Breast epithelium (tissue), 4 donors: ENCODE measurements at regions not wholly inside any gene's neighbourhood (a gene's known extent, or its start where the extent isn't known, plus 50 kb on each side); places are given as distances from the start of the nearest gene placed in this dataset.

Experiments
- DNase-seq, 2 donors: peaks; one replicate each; pipeline ENCODE4 v3.0.0-alpha.2; 2019; ENCODE audit warnings: low spot score in 2 of 2
- H3K27ac ChIP-seq, 2 donors: fragments of 200-600 bp; sonication (generic) in 1 of 2; one replicate each; pipeline ENCODE4 v1.5.1; 2016 to 2019; ENCODE audit warnings: mild to moderate bottlenecking in 1 of 2
- H3K27me3 ChIP-seq, 2 donors: fragments of 200-600 bp; sonication (generic) in 1 of 2; one replicate each; pipeline versions ENCODE4 v1.5.1 to v1.6.0; 2017 to 2019; ENCODE audit warnings: control low read depth in 1 of 2, mild to moderate bottlenecking in 1 of 2
- H3K36me3 ChIP-seq: fragments of 200-600 bp; one replicate; pipeline ENCODE4 v1.5.1; 2019
- H3K4me1 ChIP-seq, 2 donors: fragments of 200-600 bp; sonication (generic); one replicate each; pipeline ENCODE4 v1.5.1; 2016 to 2019; ENCODE audit warnings: control low read depth in 1 of 2
- H3K4me3 ChIP-seq, 3 donors: fragments of 200-600 bp; sonication (generic); 1 replicate in 2 of 3; 2 replicates in 1 of 3; pipeline ENCODE4 v1.5.1; 2016 to 2019; ENCODE audit warnings: mild to moderate bottlenecking in 3 of 3, moderate library complexity in 2 of 3
- H3K9me3 ChIP-seq, 2 donors: fragments of 200-600 bp; sonication (generic) in 1 of 2; one replicate each; pipeline ENCODE4 v1.5.1; 2016 to 2019; ENCODE audit warnings: control low read depth in 1 of 2
- POLR2A ChIP-seq: fragments of 450-650 bp; IDR thresholded peaks from one replicate; pipeline ENCODE4 v1.6.1; 2016; ENCODE audit warnings: antibody characterized with exemption, mild to moderate bottlenecking, moderate library complexity
- POLR2AphosphoS5 ChIP-seq, 3 donors: sonication (generic); formaldehyde crosslinking; IDR thresholded peaks; one replicate each; pipeline ENCODE4 v1.6.1; 2017; ENCODE audit warnings: antibody characterized with exemption in 3 of 3
- intact Hi-C: fragments of 100-400 bp; cut with DNase I; formaldehyde crosslinking; loops from one replicate; pipeline ENCODE4 v1.15.1; 2023; ENCODE audit warnings: low total_unique reads
- TF ChIP-seq, protein P1 (sequence below), 3 donors: fragments of 450-650 bp; IDR thresholded peaks; one replicate each; pipeline ENCODE4 v1.5.1; 2016 to 2017; ENCODE audit warnings: antibody characterized with exemption in 3 of 3, mild to moderate bottlenecking in 3 of 3, moderate library complexity in 3 of 3

DNA sequence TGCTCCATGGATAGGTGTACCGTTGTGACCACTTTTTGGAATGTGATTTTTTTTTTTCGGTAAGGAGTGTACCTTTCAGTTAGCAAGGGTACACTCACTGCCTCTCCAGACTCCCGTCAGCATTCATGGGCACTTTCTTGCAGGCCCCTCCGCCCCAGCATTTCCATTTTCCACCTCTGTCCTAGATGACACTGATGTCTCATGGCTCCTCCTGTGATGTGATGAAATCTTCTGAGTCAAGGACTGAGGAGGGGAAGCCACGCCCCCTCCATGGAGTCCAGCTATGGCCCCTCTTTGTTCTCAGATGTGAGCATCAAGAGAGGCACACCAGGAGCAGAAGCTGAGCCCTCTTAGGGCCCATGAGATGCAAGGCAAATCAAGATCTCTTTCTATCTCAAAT is 61.8 kb downstream of the CTSL start:
- intact Hi-C loops = loop anchor here (10.0 kb wide), 1 partner anchor 1393 kb away; no protein-coding TSS in a partner anchor
- no peak for TF ChIP-seq POLR2A
- TF ChIP-seq POLR2AphosphoS5 (IDR thresholded peaks at IDR 0.05) = no peak
- TF ChIP-seq, protein P1, sequence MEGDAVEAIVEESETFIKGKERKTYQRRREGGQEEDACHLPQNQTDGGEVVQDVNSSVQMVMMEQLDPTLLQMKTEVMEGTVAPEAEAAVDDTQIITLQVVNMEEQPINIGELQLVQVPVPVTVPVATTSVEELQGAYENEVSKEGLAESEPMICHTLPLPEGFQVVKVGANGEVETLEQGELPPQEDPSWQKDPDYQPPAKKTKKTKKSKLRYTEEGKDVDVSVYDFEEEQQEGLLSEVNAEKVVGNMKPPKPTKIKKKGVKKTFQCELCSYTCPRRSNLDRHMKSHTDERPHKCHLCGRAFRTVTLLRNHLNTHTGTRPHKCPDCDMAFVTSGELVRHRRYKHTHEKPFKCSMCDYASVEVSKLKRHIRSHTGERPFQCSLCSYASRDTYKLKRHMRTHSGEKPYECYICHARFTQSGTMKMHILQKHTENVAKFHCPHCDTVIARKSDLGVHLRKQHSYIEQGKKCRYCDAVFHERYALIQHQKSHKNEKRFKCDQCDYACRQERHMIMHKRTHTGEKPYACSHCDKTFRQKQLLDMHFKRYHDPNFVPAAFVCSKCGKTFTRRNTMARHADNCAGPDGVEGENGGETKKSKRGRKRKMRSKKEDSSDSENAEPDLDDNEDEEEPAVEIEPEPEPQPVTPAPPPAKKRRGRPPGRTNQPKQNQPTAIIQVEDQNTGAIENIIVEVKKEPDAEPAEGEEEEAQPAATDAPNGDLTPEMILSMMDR (IDR thresholded peaks at IDR 0.05) = no peak
- no peak overlapping the region for H3K4me3 ChIP-seq

DNA sequence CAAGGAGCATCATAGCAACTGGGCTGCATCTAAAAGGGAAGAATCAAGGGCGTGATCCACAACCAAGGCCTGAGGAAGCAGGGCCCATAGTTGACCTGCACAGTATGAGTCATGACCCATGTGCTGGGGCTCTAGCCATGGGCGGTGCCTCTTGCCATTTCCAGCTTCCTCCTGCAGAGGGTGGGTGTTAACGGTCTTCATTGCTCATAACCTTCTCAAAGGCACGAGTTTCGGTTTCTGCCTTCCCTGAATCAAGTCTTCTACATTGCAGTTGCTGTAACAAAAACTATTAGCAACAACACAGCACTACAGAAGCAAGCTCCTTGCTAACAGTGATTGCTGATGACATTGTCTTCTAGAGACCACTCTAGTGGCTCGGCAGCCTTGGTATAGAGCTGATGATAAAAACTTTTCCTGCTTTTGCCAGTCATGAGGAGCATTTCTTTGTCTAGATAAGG is 66.9 kb downstream of the CTSL start:
- H3K4me3 ChIP-seq = no peak overlapping the region
- DNase-seq = peak in 1 of 2 donors; percentile 19
- no peaks in the 10 kb centered on the region for H3K27me3 ChIP-seq
- intact Hi-C loops = no loop called here
- no peaks in the 10 kb centered on the region for H3K9me3 ChIP-seq
- no peaks in the 10 kb centered on the region for H3K4me1 ChIP-seq
- no peaks in the 10 kb centered on the region for H3K36me3 ChIP-seq
- peak overlapping the region; percentile 33 to 86 for H3K27ac ChIP-seq
- TF ChIP-seq POLR2A (no peak), POLR2AphosphoS5 (IDR thresholded peaks at IDR 0.05) (peak in 1 of 3 donors; percentile 76)

More for the DNA sequence above, 61.8 kb downstream of the CTSL start:
- no peak for DNase-seq
- no peaks in the 10 kb centered on the region for H3K4me1 ChIP-seq
- no peak overlapping the region for H3K27ac ChIP-seq
- H3K36me3 ChIP-seq = no peaks in the 10 kb centered on the region
- H3K27me3 ChIP-seq = no peaks in the 10 kb centered on the region
- H3K9me3 ChIP-seq = no peaks in the 10 kb centered on the region

DNA sequence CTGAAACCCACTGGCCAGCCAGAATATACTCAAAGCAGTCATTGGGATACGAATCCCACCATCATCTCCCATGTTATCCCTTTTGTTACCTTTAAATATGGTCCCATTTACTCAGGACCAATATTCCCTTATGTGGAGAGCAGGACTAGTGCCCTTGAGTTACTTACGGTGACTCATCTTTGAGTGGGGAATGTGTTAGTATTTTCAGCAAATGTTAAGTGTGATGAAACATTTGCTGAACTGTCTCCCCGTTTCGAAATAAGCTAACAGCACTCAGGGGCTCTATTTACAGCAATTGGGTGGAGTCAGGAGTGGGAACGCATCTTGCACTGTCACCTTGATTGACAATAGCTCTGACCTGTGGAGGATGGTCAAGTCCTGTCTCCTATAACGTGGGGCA is 67.4 kb downstream of the CTSL start:
- Histone ChIP-seq H3K27ac (peak overlapping the region; percentile 33 to 86), H3K9me3 (no peaks in the 10 kb centered on the region), H3K4me1 (no peaks in the 10 kb centered on the region), H3K36me3 (no peaks in the 10 kb centered on the region), H3K27me3 (no peaks in the 10 kb centered on the region), H3K4me3 (no peak overlapping the region)
- no peak for DNase-seq
- no peak for TF ChIP-seq POLR2A
- intact Hi-C loops = no loop called here

DNA sequence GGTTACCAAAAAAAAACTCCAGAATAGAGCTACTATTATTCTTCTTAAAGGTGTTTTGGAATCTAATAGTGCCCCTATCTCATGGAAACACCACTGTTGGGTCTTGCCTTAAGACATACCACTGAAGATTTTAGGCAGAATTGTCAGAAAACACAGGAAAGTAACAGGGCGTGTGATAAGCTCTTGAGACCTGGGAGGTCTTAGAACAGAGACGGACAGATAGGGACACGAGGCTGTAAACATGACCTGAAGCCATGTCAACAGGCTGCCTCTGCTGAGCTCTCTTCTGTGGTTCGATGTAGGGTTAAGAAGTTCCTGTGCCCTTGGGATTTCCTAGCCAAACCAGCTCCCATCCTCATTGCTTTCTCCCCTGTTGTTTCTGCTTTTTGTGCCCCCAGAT is 69.3 kb downstream of the CTSL start:
- DNase-seq = no peak
- intact Hi-C loops = no loop called here
- no peaks in the 10 kb centered on the region for H3K36me3 ChIP-seq
- no peaks in the 10 kb centered on the region for H3K4me1 ChIP-seq
- TF ChIP-seq, protein P1 (IDR thresholded peaks at IDR 0.05) = no peak
- TF ChIP-seq POLR2A (no peak), POLR2AphosphoS5 (IDR thresholded peaks at IDR 0.05) (no peak)
- no peak overlapping the region for H3K4me3 ChIP-seq
- no peaks in the 10 kb centered on the region for H3K9me3 ChIP-seq
- H3K27ac ChIP-seq = no peak overlapping the region
- H3K27me3 ChIP-seq = no peaks in the 10 kb centered on the region

DNA sequence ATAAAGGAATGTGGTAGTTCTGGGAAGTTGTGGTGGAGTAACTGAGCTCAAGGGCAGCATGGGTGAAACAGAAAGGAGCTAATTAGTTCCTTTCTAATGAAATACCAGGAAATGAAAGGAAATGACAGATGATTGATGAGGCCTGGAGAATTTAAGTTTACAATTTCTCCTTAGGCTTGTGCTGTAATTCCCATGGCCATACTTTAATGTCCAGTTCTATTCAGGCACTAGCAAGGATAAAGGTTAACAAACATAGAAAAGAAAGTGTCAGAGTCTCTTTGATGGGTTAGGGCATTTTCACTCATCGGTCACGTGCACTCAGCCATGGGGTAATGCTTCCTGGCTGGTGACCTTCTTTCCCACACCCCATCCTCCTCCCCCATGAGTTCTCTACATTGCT is 70.3 kb downstream of the CTSL start:
- Histone ChIP-seq H3K27ac (no peak overlapping the region), H3K27me3 (no peaks in the 10 kb centered on the region), H3K4me1 (no peaks in the 10 kb centered on the region), H3K9me3 (no peaks in the 10 kb centered on the region), H3K36me3 (no peaks in the 10 kb centered on the region), H3K4me3 (no peak overlapping the region)
- TF ChIP-seq POLR2AphosphoS5 (IDR thresholded peaks at IDR 0.05) (no peak), POLR2A (no peak)
- TF ChIP-seq, protein P1 (IDR thresholded peaks at IDR 0.05) = no peak
- intact Hi-C loops = no loop called here
- DNase-seq = no peak

DNA sequence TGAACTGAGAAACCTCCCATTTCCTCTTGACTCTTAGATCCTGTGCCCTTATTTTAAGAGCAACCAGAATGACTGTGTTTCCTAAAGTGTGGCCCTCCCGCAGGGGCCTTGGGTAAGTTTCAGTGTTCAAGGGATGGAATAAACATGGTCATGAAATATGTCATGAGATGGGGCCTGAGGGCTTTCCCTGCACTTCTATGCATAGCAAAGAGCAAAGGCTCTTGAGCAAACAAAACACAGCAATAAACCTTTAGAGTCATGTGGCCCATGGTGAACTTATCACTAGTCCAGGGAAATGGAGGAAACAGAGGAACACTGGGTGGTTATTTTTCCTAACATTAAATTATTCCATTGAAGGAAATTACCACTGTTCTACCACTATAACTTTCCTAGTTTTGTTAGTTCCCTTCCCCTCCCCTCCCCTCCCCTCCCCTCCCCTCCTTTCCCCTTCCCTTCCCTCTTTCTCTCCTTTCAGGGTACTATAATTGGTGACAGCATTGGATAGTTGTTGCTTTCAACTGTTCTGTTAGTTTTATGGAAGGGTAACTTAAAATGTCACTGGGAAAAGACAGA is 72.4 kb downstream of the CTSL start:
- no peaks in the 10 kb centered on the region for H3K4me1 ChIP-seq
- no peaks in the 10 kb centered on the region for H3K27me3 ChIP-seq
- H3K4me3 ChIP-seq = no peak overlapping the region
- TF ChIP-seq POLR2AphosphoS5 (IDR thresholded peaks at IDR 0.05) = no peak
- TF ChIP-seq POLR2A = no peak
- TF ChIP-seq, protein P1 (IDR thresholded peaks at IDR 0.05) = no peak
- intact Hi-C loops = no loop called here
- no peaks in the 10 kb centered on the region for H3K36me3 ChIP-seq
- DNase-seq = no peak
- no peak overlapping the region for H3K27ac ChIP-seq
- no peaks in the 10 kb centered on the region for H3K9me3 ChIP-seq
